GM23338 (cell line): ENCODE measurements at regions not wholly inside any gene's neighbourhood (a gene's known extent, or its start where the extent isn't known, plus 50 kb on each side); places are given as distances from the start of the nearest gene placed in this dataset.

Source experiments
- ATAC-seq: fragments of 200-7000 bp; cut with Tn5 transposase; 3 replicates; pipeline ENCODE4 v1.9.1; 2020
- DNase-seq: peaks from one replicate; pipeline ENCODE4 v3.0.0-alpha.2; 2015; ENCODE audit warnings: low spot score
- H2AFZ ChIP-seq: fragments of 200-600 bp; sonication (generic); 2 replicates; pipeline ENCODE4 v1.8.0; 2016; ENCODE audit warnings: antibody characterized with exemption, mild to moderate bottlenecking, moderate library complexity
- H3F3A ChIP-seq: fragments of 200-600 bp; sonication (generic); replicated peaks from 2 replicates; pipeline ENCODE4 v1.8.0; 2017; ENCODE audit warnings: antibody characterized with exemption, mixed run types, low read depth
- H3K27ac ChIP-seq: fragments of 200-600 bp; sonication (generic); 2 replicates; pipeline ENCODE4 v1.6.1; 2016; ENCODE audit warnings: low read depth
- H3K27me3 ChIP-seq: fragments of 200-600 bp; sonication (generic); 2 replicates; pipeline ENCODE4 v1.8.0; 2016; ENCODE audit warnings: mild to moderate bottlenecking, mixed run types, moderate library complexity; ENCODE audit not compliant: insufficient read depth
- H3K36me3 ChIP-seq: fragments of 200-600 bp; sonication (generic); 2 replicates; pipeline ENCODE4 v1.8.0; 2016; ENCODE audit warnings: mild to moderate bottlenecking; ENCODE audit not compliant: insufficient read depth
- H3K4me1 ChIP-seq: fragments of 200-600 bp; sonication (generic); 2 replicates; pipeline ENCODE4 v1.8.0; 2016; ENCODE audit warnings: mild to moderate bottlenecking, moderate library complexity; ENCODE audit not compliant: insufficient read depth
- H3K4me2 ChIP-seq: fragments of 200-600 bp; sonication (generic); 2 replicates; pipeline ENCODE4 v1.7.1; 2017; ENCODE audit warnings: mixed run types
- H3K4me3 ChIP-seq: fragments of 200-600 bp; sonication (generic); 2 replicates; pipeline ENCODE4 v1.6.1; 2016; ENCODE audit warnings: mixed run types
- H3K79me2 ChIP-seq: fragments of 200-600 bp; sonication (generic); replicated peaks from 2 replicates; pipeline ENCODE4 v1.8.0; 2017; ENCODE audit warnings: mild to moderate bottlenecking; ENCODE audit not compliant: insufficient read depth
- H3K9me2 ChIP-seq: fragments of 200-600 bp; sonication (generic); 2 replicates; pipeline ENCODE4 v1.8.0; 2017; ENCODE audit not compliant: insufficient read depth
- H4K20me1 ChIP-seq: fragments of 200-600 bp; sonication (generic); replicated peaks from 2 replicates; pipeline ENCODE4 v1.8.0; 2017; ENCODE audit warnings: mild to moderate bottlenecking; ENCODE audit not compliant: insufficient read depth
- H3K27ac Mint-ChIP-seq: 2 replicates; pipeline ENCODE4 v1.8.0; 2020; ENCODE audit warnings: inconsistent platforms, mild to moderate bottlenecking, moderate library complexity, mixed read lengths
- H3K27me3 Mint-ChIP-seq: 3 replicates; pipeline ENCODE4 v1.8.0; 2022; ENCODE audit warnings: low read depth, mild to moderate bottlenecking, moderate library complexity, mixed read lengths, inconsistent platforms; ENCODE audit not compliant: insufficient read depth, poor library complexity
- H3K36me3 Mint-ChIP-seq: 3 replicates; pipeline ENCODE4 v1.8.0; 2021; ENCODE audit warnings: low read depth, mild to moderate bottlenecking, inconsistent platforms, moderate library complexity, mixed read lengths
- H3K4me1 Mint-ChIP-seq: 3 replicates; pipeline ENCODE4 v1.8.0; 2020; ENCODE audit warnings: mild to moderate bottlenecking, inconsistent platforms, mixed read lengths
- H3K4me3 Mint-ChIP-seq: 3 replicates; pipeline ENCODE4 v1.8.0; 2021; ENCODE audit warnings: moderate library complexity, mild to moderate bottlenecking, inconsistent platforms, mixed read lengths
- H3K9me3 Mint-ChIP-seq: 3 replicates; pipeline ENCODE4 v1.8.0; 2020; ENCODE audit warnings: moderate library complexity, mild to moderate bottlenecking, inconsistent platforms, mixed read lengths
- CREB1 ChIP-seq: fragments of 250-450 bp; sonication (Bioruptor Pico); IDR thresholded peaks from 2 replicates; pipeline ENCODE4 v1.5.0; 2020; ENCODE audit warnings: low read depth, mild to moderate bottlenecking, moderate library complexity
- EZH2phosphoT487 ChIP-seq: fragments of 200-600 bp; sonication (generic); IDR thresholded peaks from one replicate; pipeline ENCODE4 v1.8.1; 2018; ENCODE audit warnings: antibody characterized with exemption; ENCODE audit not compliant: unreplicated experiment
- NANOG ChIP-seq: IDR thresholded peaks from 2 replicates; pipeline ENCODE4 v1.6.1; 2016; ENCODE audit warnings: antibody characterized with exemption, borderline replicate concordance
- REST ChIP-seq: IDR thresholded peaks from one replicate; pipeline ENCODE4 v1.6.1; 2018; ENCODE audit warnings: antibody characterized with exemption; ENCODE audit not compliant: unreplicated experiment
- ZNF114 ChIP-seq: fragments of 250-450 bp; sonication (Bioruptor Pico); IDR thresholded peaks from 2 replicates; pipeline ENCODE4 v1.5.0; 2020; ENCODE audit warnings: mild to moderate bottlenecking, moderate library complexity
- ZNF462 ChIP-seq: fragments of 250-450 bp; sonication (Bioruptor Pico); IDR thresholded peaks from 2 replicates; pipeline ENCODE4 v1.5.0; 2020; ENCODE audit warnings: mild to moderate bottlenecking, moderate library complexity
- TF ChIP-seq, protein P1 (sequence below), 2 experiments: fragments of 200-600 bp in 1 of 2; sonication (generic) in 1 of 2; conservative IDR thresholded peaks; 2 replicates each; pipeline versions ENCODE4 v1.5.1 to v1.6.1; 2016 to 2017; ENCODE audit warnings: antibody characterized with exemption in 2 of 2, low read depth in 2 of 2, mild to moderate bottlenecking in 2 of 2, moderate library complexity in 1 of 2

DNA sequence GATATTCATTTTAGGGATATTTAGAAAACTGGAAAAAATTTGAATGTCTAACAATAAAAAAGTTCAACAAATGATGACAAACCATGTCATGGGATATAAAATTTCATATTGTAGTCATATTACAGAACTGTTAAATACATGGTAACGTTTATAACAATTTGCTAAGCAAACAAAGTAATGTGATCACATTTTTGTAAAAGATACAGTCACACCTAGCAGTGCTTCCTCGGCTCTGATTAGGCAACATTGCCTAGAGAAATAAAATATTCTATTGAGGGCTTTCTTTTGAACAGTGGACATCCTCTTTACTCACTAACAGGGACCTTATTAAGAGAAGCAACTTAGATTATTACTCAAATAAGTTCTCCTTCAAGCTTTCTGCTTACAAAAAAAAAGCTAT, 605.5 kb downstream of the GATA3 start (continued):
- TF ChIP-seq ZNF462 (CRISPR knock-in tag) (no peak), CREB1 (CRISPR knock-in tag) (no peak), REST (no peak)

DNA sequence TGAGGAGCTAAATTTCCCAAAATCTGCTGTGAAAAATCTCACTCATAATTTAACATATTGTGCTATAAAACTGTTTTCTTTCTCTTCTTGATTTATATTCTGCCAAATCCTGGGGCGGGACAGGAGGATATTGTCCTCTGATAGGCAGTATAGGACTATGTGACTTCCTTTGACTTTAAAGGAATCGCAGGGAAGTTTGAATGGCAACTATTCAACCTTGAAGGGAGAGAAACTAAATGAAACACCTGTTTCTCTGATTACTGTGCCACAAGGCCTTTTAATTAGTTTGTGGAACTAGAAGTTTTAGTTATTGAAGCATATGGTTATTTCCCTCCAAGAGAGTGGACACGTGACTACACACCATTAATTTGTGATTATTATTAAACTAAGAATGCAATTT, 607.4 kb downstream of the GATA3 start:
- no peak overlapping the region for H3K4me3 ChIP-seq
- H4K20me1 ChIP-seq = no peaks in the 10 kb centered on the region
- H3K9me2 ChIP-seq = no peaks in the 10 kb centered on the region
- H3K4me1 ChIP-seq = no peaks in the 10 kb centered on the region
- TF ChIP-seq NANOG = no peak
- TF ChIP-seq REST = no peak
- TF ChIP-seq, protein P1, sequence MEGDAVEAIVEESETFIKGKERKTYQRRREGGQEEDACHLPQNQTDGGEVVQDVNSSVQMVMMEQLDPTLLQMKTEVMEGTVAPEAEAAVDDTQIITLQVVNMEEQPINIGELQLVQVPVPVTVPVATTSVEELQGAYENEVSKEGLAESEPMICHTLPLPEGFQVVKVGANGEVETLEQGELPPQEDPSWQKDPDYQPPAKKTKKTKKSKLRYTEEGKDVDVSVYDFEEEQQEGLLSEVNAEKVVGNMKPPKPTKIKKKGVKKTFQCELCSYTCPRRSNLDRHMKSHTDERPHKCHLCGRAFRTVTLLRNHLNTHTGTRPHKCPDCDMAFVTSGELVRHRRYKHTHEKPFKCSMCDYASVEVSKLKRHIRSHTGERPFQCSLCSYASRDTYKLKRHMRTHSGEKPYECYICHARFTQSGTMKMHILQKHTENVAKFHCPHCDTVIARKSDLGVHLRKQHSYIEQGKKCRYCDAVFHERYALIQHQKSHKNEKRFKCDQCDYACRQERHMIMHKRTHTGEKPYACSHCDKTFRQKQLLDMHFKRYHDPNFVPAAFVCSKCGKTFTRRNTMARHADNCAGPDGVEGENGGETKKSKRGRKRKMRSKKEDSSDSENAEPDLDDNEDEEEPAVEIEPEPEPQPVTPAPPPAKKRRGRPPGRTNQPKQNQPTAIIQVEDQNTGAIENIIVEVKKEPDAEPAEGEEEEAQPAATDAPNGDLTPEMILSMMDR (conservative IDR thresholded peaks at IDR 0.05; ENCODE audit: low read depth in 2 of 2) = no peak
- no peak for TF ChIP-seq ZNF114 (CRISPR knock-in tag)
- TF ChIP-seq EZH2phosphoT487 = no peak
- no peaks in the 10 kb centered on the region for H3K27me3 ChIP-seq
- Mint-ChIP-seq H3K36me3 (no peaks in the 10 kb centered on the region), H3K27ac (no peak overlapping the region), H3K4me3 (no peak overlapping the region), H3K27me3 (no peaks in the 10 kb centered on the region), H3K9me3 (no peaks in the 10 kb centered on the region), H3K4me1 (no peaks in the 10 kb centered on the region)
- H3K27ac ChIP-seq = no peak overlapping the region
- DNase-seq = no peak
- no peaks in the 10 kb centered on the region for H3K79me2 ChIP-seq
- H3F3A ChIP-seq = no peaks in the 10 kb centered on the region
- no peak for ATAC-seq
- H3K36me3 ChIP-seq = no peaks in the 10 kb centered on the region
- H2AFZ ChIP-seq = no peak overlapping the region
- no peak overlapping the region for H3K4me2 ChIP-seq
